Spinal cord (tissue), 9 donors: ENCODE measurements at regions not wholly inside any gene's neighbourhood (a gene's known extent, or its start where the extent isn't known, plus 50 kb on each side); places are given as distances from the start of the nearest gene placed in this dataset.
"Not testable (repeated sequence)": the region's sequence is repeated elsewhere in the genome, so short reads cannot be mapped to it uniquely, and the experiment has no call there.

Experiments used
- DNase-seq, 6 donors: peaks; one replicate each; pipeline versions ENCODE4 v3.0.0 to v3.0.0-alpha.2; 2013 to 2015; ENCODE audit warnings: low spot score in 6 of 6, low read depth in 4 of 6
- H3K27ac ChIP-seq: one replicate; pipeline ENCODE4 v1.5.1; 2013; ENCODE audit warnings: low read depth, low read length, control low read depth
- H3K27me3 ChIP-seq: one replicate; pipeline ENCODE4 v1.6.1; 2013; ENCODE audit warnings: low read length; ENCODE audit not compliant: control insufficient read depth, insufficient read depth
- H3K36me3 ChIP-seq: one replicate; pipeline ENCODE4 v1.6.1; 2013; ENCODE audit warnings: low read length; ENCODE audit not compliant: control insufficient read depth, insufficient read depth
- H3K4me1 ChIP-seq: one replicate; pipeline ENCODE4 v1.6.1; 2013; ENCODE audit warnings: low read length; ENCODE audit not compliant: control insufficient read depth, insufficient read depth
- H3K4me3 ChIP-seq: one replicate; pipeline ENCODE4 v1.5.1; 2013; ENCODE audit warnings: low read depth, low read length, control low read depth
- H3K9me3 ChIP-seq: one replicate; pipeline ENCODE4 v1.6.1; 2013; ENCODE audit warnings: low read length; ENCODE audit not compliant: control insufficient read depth, insufficient read depth
- WGBS: methylation state at CpG from one replicate; pipeline ENCODE4 v1.1.5; 2013; ENCODE audit warnings: missing lambda C conversion rate; ENCODE audit not compliant: insufficient coverage; 5-methylcytosine and 5-hydroxymethylcytosine counted together
- donor health status: healthy.

DNA sequence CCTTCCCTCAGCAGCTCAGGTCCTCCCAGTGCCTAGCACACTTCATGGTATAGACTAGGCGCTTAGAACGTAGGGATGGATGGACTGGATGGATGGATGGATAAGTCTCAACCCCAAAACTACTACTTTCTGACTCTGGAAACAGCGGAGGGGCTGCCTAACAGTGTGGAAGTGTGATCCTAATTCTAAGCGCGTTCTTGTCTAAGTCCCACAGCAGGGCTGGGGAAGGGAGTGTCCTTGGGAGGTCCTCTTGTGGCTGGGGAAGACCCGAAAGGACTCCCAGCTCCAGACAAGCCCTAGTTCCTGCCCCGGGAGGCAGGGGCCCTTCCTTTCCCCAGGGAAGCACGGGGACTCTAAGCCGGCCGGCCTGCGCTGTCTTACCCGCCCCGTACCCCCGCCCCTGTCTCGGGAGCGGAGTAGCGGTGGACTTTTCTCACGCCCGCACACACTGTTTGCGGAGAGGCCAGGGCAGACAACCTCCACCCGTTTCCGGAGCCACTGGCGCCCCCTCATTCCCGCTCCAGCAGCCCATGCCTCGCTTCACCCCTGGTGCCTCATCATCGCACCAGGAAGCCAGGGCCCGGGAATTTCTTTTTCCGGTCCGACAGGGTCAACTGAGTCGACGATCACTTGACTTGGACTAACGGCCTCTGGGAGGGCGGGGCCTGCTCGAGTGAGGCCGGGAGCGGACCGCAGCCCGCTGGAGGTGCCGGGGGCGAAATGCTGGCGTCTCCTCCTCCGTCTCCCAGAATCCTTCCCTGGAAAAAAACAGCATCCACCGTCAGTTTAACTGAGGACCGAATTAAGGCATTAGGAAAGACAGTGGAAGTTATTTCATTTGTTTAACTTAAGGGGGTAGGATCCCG is 133.3 kb downstream of the TBC1D2B start:
- Histone ChIP-seq H3K4me3 (peak overlapping the region; percentile 45), H3K36me3 (no peaks in the 10 kb centered on the region), H3K4me1 (peaks cover 10% of the 10 kb centered on the region), H3K27me3 (no peaks in the 10 kb centered on the region), H3K27ac (peak overlapping the region; percentile 71), H3K9me3 (no peaks in the 10 kb centered on the region)
- peak; percentile 35 to 91 (median 55) for DNase-seq
- WGBS: 2% methylated on average over 35 of the region's 45 CpGs

- Histone ChIP-seq H3K27ac (no peak overlapping the region), H3K9me3 (no peaks in the 10 kb centered on the region), H3K4me3 (no peak overlapping the region), H3K27me3 (no peaks in the 10 kb centered on the region), H3K4me1 (peaks cover 10% of the 10 kb centered on the region), H3K36me3 (no peaks in the 10 kb centered on the region)
- WGBS: 87% methylated on average over 4 of the region's 6 CpGs
- no peak for DNase-seq
These were observed 134.8 kb downstream of the TBC1D2B start for GRCh38 chr15:77942611-77943211.

DNA sequence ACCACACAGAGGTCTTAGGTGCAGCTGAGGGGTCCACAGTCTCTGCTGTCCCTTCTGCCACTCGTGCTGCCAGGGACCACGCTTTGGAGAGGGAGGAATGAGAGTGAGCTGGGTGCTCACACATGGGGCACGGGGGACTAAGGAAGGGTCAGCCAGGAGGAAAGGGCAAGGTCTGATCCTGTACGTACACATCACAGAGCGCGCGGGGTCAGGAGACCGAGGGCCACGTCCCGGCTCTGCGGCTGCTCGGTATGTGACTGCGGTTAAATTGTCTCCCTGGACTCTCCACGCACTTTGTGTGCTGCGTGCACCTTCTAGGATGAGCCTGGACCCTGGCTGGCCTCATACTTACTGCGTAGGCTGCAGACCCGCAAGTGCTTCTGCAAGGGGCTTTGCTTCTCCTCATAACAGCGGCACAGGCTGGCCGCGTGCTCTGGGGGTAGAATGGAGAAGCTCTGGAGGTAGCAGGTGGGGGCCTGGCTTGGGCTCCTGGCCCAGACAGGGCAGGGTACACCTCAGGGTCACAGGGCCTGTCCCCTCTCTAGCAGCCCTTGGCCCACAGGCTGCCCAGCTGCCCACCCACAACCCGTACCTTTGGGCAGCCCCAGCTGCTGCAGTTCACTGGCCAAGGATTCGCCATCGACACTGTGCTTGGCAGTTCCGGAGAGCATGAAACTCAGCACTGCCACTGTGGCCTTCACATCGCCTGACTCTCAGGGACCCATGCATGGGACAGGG is 136.3 kb downstream of the TBC1D2B start:
- not testable (repeated sequence) for DNase-seq, H3K4me1 ChIP-seq, H3K36me3 ChIP-seq, H3K27me3 ChIP-seq, H3K4me3 ChIP-seq, H3K9me3 ChIP-seq, H3K27ac ChIP-seq
- WGBS: 86% methylated on average over 8 of the region's 25 CpGs

GRCh38 chr15:77940381-77940947 is 137.0 kb downstream of the TBC1D2B start:
- 82% methylated on average over 6 of the region's 8 CpGs for WGBS
- Histone ChIP-seq H3K27ac (no peak overlapping the region), H3K9me3 (no peaks in the 10 kb centered on the region), H3K4me1 (peaks cover 10% of the 10 kb centered on the region), H3K36me3 (no peaks in the 10 kb centered on the region), H3K27me3 (no peaks in the 10 kb centered on the region), H3K4me3 (no peak overlapping the region)
- DNase-seq: no peak

DNA sequence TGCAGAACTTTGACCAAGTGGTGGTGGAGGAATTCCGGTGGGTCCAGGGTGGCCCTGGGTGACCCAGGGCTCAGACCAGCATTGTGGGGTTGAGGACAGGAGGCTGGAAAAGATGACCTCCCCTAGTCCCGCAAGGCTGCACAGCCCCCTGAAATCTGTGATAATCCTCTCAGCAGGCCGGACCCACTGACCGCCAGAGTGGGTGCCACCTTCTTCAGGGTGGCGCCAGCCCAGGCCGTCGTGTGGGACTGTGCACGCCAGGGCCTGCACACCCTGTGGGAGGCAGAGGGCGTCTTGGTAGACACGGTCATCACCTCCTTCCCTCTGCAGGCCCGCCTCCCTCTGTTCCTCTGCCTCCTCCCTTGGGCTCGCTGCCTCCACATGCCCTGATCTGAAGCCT is 137.7 kb downstream of the TBC1D2B start:
- no peak overlapping the region for H3K4me3 ChIP-seq
- no peak overlapping the region for H3K27ac ChIP-seq
- H3K27me3 ChIP-seq: no peaks in the 10 kb centered on the region
- DNase-seq: no peak
- H3K36me3 ChIP-seq: no peaks in the 10 kb centered on the region
- peaks cover 10% of the 10 kb centered on the region for H3K4me1 ChIP-seq
- H3K9me3 ChIP-seq: no peaks in the 10 kb centered on the region
- WGBS: 88% methylated on average over 11 of the region's 12 CpGs

- not testable (repeated sequence) for H3K4me1 ChIP-seq, H3K27ac ChIP-seq, H3K9me3 ChIP-seq, H3K36me3 ChIP-seq, H3K27me3 ChIP-seq, DNase-seq, H3K4me3 ChIP-seq
- WGBS: 35% methylated on average over 4 of the region's 4 CpGs
These were observed 138.5 kb downstream of the TBC1D2B start for GRCh38 chr15:77939026-77939425.

- H3K27ac ChIP-seq, H3K36me3 ChIP-seq, H3K4me1 ChIP-seq, H3K9me3 ChIP-seq, H3K27me3 ChIP-seq, H3K4me3 ChIP-seq, DNase-seq: not testable (repeated sequence)
- 89% methylated on average over 7 of the region's 12 CpGs for WGBS
These were observed 139.0 kb downstream of the TBC1D2B start for GRCh38 chr15:77938546-77938945.

DNA sequence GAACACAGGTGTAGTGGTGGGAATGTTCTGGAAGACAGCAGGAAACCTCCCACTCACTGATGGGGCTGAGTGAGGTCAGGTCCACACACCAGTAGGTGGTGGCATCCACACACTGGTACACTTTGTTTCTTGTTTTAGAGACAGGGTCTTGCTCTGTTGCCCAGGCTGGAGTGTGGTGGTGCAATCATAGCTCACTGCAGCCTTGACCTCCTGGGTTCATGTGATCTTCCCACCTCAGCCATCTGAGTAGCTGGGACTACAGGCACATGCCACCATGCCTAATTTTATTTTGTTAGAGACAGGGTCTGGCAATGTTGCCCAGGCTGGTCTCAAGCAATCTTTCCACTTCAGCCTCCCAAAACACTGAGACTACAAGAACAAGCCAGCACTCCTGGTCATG is 140.9 kb downstream of the TBC1D2B start:
- H3K4me1 ChIP-seq, H3K9me3 ChIP-seq, H3K36me3 ChIP-seq, H3K27ac ChIP-seq, DNase-seq, H3K27me3 ChIP-seq, H3K4me3 ChIP-seq: not testable (repeated sequence)

GRCh38 chr15:77934516-77934915 is 143.0 kb downstream of the TBC1D2B start:
- H3K9me3 ChIP-seq, H3K27me3 ChIP-seq, H3K4me1 ChIP-seq, H3K36me3 ChIP-seq, H3K4me3 ChIP-seq, H3K27ac ChIP-seq, DNase-seq: not testable (repeated sequence)
- WGBS: 86% methylated on average over 1 of the region's 6 CpGs
